ENCODE measurements at regions not wholly inside any gene's neighbourhood (a gene's known extent, or its start where the extent isn't known, plus 50 kb on each side); places are given as distances from the start of the nearest gene placed in this dataset.
A peak's percentile ranks its signal among the peaks of the same experiment; 100 is the strongest.

- peak; percentile 90 for DNase-seq
These were observed 53.7 kb upstream of the KDM4C start for GRCh38 chr9:6703898-6704639.

- DNase-seq = no peak
These were observed 55.1 kb upstream of the KDM4C start for GRCh38 chr9:6702707-6703106.

- DNase-seq = no peak
These were observed 50.6 kb upstream of the GLDC start for GRCh38 chr9:6696178-6696577.

GRCh38 chr9:6695121-6695814 is 49.7 kb upstream of the GLDC start:
- no peak for DNase-seq

Data from CD4-positive, alpha-beta T cell treated with Interleukin-21 for 1 hour (primary cell).